Caki2 (cell line): ENCODE measurements at regions not wholly inside any gene's neighbourhood (a gene's known extent, or its start where the extent isn't known, plus 50 kb on each side); places are given as distances from the start of the nearest gene placed in this dataset.

Experiments
- DNase-seq: peaks from one replicate; pipeline ENCODE4 v3.0.0-alpha.2; 2015; ENCODE audit warnings: low read depth
- in situ Hi-C: cut with HindIII; loops from 2 replicates; pipeline ENCODE4 v1.10.0; 2016; ENCODE audit warnings: low sequenced_read_pairs, low pct_unique_long_range_greater_than_20kb, mixed read lengths

DNA sequence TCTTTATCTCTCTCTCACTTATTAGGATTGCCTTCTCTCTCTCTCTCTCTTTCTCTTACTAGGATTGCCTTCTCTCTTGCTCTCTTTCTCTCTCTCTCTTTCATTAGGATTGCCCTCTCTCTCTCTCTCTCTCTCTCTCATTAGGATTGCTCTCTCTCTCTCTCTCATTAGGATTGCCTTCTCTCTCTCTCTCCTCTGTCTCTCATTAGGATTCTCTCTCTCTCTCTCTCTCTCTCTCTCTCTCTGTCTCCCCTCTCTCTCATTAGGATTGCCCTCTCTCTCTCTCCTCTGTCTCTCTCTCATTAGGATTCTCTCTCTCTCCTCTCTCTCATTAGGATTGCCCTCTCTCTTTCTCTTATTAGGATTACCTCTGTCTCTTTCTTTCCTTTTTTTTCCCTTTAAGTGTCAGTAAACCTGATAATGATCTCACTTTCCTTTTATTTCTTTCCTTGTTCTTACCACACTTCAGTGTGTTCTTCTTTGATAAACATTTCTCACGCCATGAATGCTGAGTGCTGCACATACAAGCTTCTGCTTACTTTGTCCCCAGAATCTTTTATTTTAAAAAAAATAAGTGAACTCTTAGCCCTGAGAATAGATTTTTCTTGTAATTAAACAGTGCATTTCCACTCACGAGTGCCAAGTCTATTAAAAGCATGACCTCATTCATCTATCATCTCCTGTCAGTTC, 243.4 kb upstream of the TBC1D5 start:
- DNase-seq = no peak
- in situ Hi-C loops = no loop called here

- no peak for DNase-seq
- in situ Hi-C loops = no loop called here
These were observed 240.7 kb upstream of the TBC1D5 start for GRCh38 chr3:17983106-17983505.

DNA sequence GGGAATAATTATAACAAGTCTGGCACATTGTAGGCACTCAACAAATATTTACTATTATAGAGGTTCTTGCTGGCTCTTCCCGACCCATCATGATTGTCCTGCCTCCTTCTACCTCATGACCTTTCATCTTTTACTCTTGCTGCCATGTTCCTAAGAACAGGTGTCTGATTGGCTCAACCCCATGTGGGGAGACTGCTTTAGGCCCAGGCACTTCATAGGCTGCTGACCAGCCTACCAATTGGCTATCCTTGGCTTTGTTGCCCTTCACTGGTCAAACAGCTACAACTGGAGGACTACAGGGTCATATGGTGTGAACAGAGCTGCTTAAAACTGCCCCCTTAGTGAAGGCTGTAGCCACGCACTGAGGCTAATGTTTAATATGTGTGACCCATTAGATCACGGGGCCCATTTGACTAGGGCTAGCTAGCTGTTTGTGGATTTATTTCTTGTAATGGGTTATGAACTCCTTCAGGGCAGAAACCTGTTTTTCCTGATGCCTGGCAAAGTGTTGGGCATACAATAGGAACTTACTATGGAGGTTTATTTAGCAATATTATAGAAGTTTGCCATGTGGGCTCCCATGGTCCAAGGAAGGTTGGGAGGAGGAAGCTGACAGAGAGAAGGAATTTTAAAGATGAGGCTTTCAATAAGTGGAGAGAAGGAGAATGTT, 239.9 kb upstream of the TBC1D5 start:
- no peak for DNase-seq
- in situ Hi-C loops = no loop called here

DNA sequence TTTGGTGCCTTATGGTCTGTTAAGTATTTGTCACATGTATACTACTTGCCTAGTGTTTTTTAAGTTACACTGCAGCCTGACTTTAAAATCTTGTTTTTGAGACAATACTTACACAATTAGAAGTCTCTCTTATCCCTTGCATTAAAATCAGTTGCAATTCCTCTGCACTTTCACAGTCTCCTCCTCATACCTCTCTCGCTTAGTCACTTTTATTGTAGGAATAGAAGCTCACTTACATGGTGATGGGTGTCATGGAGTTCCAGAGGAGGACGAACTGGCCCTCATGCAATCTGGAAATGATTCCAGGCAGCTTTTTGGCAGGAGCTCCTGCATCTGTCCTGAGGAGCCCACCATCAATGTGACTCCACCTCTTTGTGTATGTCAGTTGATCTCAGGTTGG, 238.4 kb upstream of the TBC1D5 start:
- in situ Hi-C loops = no loop called here
- no peak for DNase-seq

DNA sequence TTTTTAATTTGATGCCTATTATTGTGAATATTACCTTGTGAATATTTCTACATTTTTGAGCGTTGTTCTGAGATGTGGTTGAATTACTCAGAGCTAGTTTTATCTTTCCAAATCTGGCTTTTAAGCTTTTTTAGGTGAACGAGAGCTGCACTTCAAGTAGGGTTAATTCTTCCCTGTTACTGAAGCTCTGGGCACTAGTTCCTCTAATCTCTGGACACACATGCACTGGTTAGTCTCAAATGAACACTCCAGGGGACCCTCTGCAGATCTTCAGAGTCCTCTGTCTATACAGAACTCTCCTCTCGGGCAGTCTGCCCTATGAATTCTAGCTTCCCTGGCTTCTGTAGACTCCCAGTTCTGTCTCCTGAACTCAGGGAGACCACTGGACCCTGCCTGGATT, 237.5 kb upstream of the TBC1D5 start:
- no peak for DNase-seq
- in situ Hi-C loops = no loop called here

DNA sequence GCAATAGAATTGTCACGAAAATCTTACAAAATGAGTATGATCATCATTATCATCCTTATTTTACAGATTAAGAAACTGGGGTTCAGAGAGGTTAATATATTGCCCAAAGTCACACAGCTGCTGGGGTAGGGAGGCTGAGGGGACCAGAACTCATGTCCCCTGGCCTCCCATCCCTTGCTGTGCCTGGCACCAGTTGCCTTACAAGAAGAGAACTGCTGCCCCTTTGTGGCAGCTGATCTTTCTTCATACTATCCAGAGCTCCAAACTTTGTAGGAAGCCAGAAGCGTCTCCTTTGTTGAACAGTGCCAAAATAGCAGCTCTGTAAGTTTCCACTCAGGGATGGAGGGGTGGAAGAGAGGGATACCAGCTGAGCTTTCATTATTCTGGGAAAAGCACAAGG, 236.8 kb upstream of the TBC1D5 start:
- DNase-seq = no peak
- in situ Hi-C loops = no loop called here

- in situ Hi-C loops = no loop called here
- DNase-seq = no peak
These were observed 231.9 kb upstream of the TBC1D5 start for GRCh38 chr3:17974206-17974841.

GRCh38 chr3:17972959-17973906, 230.8 kb upstream of the TBC1D5 start:
- DNase-seq = peak; percentile 9
- in situ Hi-C loops = no loop called here

GRCh38 chr3:17972476-17972875, 230.0 kb upstream of the TBC1D5 start:
- in situ Hi-C loops = no loop called here
- no peak for DNase-seq

DNA sequence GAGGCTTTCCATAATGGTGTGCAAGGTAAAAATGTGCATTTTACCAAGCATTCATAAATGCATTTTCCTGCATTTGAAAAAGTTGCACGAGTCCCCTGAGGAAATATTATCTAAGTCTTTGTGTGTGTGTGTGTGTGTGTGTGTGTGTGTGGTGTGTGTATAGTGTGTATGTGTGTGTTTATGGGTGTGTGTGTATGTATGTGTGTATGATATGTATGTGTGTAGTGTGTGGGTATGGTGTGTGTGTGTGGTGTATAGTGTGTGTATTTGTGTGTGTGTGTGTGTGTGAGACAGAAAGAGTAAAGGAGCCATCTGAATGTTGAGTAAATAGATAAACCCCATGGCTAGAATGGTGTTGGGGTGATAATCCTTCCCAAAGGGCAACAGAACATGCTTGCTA, 229.6 kb upstream of the TBC1D5 start:
- no peak for DNase-seq
- in situ Hi-C loops = no loop called here

GRCh38 chr3:17969985-17970568, 227.6 kb upstream of the TBC1D5 start:
- in situ Hi-C loops = no loop called here

GRCh38 chr3:17969244-17969643, 226.8 kb upstream of the TBC1D5 start:
- in situ Hi-C loops = no loop called here
- DNase-seq = no peak

More at GRCh38 chr3:17969985-17970568, 227.6 kb upstream of the TBC1D5 start:
- no peak for DNase-seq

DNA sequence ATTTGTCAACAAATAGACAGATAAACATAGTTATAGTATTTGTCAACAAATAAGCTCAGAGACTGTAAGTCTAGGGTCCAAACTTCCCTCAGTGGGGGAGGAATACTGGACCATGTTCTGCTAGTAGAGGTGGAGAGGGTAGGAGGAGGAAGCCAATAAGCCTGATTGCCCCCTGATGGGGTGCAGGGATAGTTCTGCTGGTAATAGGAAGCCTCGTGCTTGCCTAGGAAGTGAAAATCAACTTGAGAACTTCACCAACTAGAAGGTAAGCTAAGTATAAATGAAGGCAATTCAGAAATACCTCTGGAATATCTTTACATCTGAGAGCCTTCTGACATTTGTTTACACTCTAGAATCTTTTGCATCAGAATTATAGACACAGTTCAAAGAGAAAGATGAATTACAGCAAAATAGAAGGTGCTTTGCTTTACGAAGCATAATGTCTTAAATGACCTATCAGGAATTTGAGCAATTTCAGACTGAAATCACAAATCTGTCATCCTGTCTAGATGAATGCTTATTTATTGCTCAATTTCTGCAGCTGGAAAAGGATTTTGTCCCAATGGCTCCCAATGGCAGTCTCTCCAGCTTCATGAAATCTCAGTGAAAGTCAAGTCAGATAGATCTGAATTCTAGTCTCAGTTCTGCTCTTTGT, 225.6 kb upstream of the TBC1D5 start:
- no peak for DNase-seq
- in situ Hi-C loops = no loop called here

DNA sequence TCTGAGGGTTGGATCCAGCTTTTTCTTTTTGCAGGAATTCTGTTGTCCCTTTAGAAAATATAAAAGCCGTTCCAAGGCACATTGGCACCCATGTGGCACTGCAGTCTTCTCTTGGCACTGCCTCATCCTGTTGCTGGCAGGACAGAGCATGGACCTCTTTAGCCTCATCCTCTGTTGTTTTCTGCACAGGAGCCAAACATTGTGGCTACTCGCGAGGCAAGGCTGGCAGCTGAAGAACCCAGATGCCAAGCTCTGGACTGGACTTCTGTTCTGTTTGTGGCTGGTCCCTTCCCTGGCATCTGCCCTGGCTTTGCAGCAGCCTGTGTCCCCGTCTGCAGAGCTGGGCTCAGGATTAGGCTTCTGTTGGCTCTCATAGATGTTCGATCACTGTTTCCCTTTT, 224.7 kb upstream of the TBC1D5 start:
- in situ Hi-C loops = no loop called here

DNA sequence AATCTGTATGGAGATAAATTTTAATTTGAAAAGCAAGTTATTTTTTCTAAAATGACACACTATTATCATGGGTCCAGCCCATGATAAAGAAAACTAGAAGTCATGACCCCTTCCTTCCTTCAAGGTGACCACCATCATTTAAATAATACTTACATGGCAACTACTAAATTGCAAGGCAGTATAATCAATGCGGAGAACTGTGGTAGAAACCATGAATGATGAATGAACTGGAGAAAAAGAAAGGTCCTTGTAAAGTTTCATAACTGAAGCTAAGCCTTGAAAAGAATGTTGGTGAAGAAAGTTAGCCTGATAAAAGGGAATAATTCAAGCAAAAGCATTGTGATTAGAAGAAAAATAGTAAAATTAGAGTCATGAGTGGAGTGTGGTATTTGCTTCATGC, 222.9 kb upstream of the TBC1D5 start:
- in situ Hi-C loops = no loop called here
- DNase-seq = no peak

More for the DNA sequence above, 224.7 kb upstream of the TBC1D5 start:
- no peak for DNase-seq

- in situ Hi-C loops = no loop called here
- no peak for DNase-seq
These were observed 221.7 kb upstream of the TBC1D5 start for GRCh38 chr3:17964108-17964507.

GRCh38 chr3:17955411-17955810, 213.0 kb upstream of the TBC1D5 start:
- no peak for DNase-seq
- in situ Hi-C loops = no loop called here

DNA sequence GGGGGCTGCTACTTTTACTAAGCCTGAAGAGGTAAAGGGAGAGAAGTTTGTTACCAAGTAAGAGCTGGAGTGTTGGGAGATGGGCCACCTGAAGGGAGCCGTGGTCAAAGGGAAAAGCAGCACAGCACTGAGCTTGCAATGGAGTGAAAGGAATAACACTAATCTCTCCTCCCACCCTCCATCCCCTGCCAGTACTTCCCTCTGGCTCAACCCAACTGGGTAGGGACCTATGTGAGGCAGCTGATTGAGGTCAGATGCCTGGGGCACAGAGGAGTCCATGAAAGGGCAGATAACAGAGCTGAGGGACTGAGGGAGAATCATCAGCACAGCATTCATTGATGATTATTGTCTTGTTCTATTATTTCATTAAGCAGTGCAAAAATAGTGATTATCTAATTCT, 212.4 kb upstream of the TBC1D5 start:
- no peak for DNase-seq
- in situ Hi-C loops = no loop called here
